ENCODE measurements at regions not wholly inside any gene's neighbourhood (a gene's known extent, or its start where the extent isn't known, plus 50 kb on each side); places are given as distances from the start of the nearest gene placed in this dataset.
A peak's percentile ranks its signal among the peaks of the same experiment; 100 is the strongest.
"Not testable (repeated sequence)": the region's sequence is repeated elsewhere in the genome, so short reads cannot be mapped to it uniquely, and the experiment has no call there.

DNA sequence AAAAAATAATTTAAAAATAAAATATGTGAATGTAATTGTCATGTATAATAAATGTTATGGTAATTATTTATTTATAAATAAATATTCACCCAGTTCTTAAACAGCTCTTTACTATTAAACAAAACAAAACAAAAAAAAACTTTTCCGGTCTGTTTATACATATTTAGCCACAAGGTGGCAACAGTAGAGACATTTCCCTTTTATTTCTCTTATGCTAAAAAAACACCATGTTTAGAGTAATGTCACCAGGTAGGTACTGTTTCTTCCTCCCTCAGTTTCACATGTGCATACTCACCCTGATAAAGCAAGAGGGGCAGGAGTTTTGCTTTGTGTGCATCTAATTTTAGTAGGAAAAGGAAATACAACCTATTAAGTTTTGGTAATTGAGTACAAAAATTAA lies 610.4 kb upstream of the IMPG1 start:
- DNase-seq (ENCODE audit: low spot score) = peak; percentile 2

DNA sequence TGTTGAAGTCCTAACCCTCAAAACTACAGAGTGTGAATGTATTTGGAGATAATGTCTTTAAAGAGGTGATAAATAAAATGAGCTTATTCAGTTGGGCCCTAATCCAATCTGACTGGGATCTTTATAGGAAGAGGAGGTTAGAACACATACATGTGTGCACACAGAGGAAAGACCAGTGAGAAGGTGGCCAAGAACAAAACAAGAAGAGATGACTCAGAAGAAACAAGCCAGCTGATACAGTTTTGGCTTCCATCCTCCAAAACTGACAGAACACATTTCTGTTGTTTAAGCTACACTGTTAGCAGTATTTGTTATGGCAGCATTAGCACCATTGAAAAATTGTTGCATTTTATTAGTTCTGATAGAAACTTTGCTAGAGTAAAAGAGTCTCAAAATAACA lies 609.3 kb upstream of the IMPG1 start:
- no peak for DNase-seq (ENCODE audit: low spot score)

DNA sequence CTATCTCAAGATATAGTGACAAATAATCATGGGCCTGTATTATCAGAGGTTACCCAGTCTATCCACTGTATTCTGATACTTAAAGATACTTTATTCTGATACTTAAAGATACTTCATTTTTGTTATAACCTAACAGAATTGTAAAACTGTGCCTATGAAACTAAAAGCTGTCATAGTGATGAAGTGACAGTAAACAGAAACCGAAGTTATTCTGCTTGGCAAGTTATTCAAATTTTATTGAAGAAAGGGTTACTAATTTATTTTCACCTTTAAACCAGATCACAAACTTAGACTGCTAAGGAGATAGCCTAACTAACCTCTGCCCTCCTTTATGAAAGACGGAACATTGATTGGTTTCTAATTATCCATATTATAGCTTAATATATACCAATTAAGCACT lies 604.6 kb upstream of the IMPG1 start:
- DNase-seq (ENCODE audit: low spot score) = no peak

DNA sequence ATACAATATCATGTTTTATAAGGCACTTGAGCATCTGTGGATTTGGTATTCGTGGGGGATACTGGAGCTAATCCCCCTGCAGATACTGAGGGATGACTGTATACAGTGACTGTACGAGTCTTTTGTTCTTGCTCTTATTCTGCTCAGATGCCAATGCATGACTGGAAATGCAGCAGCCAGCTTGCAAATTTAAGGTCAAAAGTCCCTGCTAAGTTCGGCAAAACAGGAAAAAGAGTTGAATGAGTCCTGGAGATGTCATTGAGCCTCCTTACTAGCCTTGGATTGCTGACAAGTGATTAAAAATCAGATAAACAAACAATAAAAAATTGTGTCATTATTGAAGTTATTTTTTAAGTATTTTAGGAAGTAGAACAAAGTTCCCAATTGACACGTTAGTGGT lies 599.3 kb upstream of the IMPG1 start:
- no peak for DNase-seq (ENCODE audit: low spot score)

DNA sequence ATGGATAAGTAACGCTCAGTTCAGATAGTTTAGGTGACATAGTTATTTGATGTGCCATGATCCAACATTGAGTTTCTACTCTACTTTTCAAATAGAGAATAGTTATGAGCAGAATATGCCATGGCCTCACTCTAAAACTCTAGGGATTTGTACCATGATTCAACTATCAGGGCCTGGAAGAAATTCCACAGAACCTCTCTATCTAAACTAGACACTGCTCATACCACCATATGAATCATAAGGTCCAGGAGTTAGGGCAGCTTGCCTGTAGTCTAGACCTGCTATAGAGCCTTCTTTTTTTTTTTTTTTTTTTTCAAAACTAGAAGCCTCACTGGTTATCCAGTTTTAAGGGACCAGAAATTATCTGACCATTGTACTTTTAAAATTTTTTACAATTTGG lies 571.8 kb upstream of the IMPG1 start:
- DNase-seq (ENCODE audit: low spot score) = no peak

DNA sequence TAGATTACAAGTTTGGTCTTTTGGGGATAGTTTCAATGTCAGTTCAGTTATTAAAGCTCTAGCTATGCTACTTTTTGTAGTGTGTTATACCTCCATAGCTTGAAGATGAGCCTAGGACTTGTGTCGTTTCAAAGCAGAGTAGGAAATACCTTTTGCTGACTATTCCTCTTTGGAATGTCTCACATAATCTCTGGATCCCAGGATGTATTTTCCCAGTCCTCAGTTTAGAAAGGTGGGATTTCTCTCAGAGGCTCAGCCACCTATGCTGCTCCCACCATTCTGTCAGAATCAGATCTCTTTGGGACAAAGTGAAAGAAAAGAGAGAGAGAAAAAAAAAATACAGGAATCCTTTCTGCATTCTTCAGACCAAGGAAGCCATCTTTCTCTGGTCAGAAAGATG lies 567.5 kb upstream of the IMPG1 start:
- no peak for DNase-seq (ENCODE audit: low spot score)

DNA sequence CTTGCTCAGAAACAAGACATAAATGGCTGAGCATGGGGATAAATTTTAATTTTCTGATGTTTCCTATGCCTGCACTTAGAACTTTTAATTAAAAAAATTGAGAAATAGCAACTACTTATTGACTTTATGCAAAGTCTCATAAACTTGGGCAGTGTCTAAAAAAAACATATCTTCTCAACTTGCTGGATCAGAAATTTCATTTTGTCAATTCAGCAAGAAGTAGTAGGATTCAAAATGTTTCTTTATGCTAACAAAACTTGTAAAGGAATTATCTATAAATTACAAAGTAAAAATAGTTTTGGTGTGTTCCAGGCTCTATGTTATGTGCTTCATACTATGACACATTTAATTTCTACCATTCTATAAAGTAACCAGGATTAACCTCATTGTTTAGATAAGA lies 562.2 kb upstream of the IMPG1 start:
- DNase-seq (ENCODE audit: low spot score) = no peak

DNA sequence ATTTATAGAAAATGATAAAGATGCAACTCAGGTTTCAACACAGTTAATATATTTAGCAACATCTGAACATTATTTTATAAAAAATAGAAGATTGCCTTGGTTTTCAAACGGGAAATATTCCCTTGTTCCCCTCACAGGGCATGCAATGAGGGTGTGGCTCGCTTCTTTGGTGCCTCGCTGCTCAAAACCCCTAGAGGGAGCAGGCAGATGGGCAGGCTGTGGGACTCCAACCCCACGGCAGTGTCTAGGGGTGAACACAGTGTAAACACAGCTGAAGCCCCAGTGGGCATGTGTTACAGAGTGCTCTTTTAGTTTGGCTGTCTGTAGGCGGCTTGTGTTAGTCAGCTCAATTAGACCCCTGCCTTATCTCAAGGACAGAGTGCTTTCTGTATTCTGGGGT lies 560.8 kb upstream of the IMPG1 start:
- no peak for DNase-seq (ENCODE audit: low spot score)

DNA sequence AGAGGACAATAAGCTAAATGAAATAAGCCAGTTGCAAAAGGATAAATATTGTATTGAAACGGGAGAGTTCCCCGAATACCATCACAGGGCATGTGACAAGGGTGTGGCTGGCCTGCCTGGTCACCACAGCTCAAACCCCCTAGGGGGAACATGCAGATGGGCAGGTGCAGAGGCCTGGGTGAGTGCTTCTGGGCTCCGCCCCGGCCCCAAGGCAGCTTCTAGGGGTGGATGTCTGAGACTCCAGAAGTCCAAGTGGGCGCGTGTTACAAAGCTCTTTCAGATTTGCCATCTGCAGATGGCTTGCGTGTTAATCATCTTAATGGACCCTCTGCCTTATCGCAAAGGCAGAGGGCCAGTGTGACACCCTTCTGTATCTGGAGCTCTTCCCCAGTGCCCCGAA lies 559.2 kb upstream of the IMPG1 start:
- no peak for DNase-seq (ENCODE audit: low spot score)

DNA sequence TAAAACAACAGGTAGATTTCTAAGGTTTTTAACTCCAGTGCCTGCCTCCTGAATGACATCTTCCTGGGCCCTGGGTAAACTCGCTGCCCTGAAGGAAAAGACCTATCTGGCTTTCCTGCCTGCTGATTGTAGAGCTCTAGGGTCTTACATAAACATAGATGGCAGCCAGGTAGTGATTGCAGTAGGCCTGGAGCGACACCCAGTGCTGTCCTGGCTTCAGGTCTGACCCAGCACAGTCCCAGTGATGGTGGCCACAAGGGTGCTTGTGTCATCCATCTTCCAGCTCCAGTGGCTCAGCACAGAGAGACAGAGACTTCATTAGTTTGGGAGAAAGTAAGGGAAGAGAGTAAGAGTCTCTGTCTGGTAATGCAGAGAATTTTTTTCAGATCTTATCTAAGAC lies 542.9 kb upstream of the IMPG1 start:
- DNase-seq (ENCODE audit: low spot score) = no peak

DNA sequence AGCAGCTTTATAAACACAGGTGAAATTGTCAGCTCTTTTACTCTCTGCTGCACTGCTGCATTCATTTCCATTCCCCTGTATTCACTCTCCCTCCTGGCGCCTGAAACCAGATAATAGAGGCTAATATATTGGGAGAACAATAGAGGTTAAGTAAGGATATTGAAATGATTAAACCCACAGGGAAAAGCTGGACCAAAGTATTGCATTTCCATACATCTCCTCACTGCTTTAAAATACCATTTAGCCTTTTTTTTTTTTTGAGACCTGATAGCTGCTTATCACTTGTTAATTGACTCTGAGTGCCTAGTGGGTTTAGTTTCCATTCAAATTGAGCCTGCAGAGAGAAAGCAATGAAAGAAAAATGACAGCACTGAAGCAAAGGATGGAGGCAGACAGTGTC lies 540.5 kb upstream of the IMPG1 start:
- DNase-seq (ENCODE audit: low spot score) = no peak

DNA sequence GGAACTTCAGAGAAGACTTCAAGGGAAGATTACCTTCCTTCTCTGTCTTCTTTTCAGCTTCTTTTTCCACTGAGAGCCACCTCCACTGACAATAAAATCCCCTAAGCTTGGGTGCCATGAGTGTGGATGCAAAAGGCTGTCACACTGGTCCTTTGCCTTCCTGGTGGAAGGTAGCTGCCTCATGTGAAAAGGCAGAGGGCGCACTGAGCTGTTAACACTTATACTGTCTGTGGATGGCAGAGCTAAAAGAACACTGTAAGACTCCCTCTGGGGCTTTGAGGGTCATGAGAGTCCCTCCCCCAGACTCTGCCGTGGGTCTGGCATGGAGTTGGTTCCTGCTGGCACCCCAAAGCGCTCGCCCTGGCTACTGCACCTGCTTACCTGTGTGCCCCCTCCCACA lies 536.7 kb upstream of the IMPG1 start:
- DNase-seq (ENCODE audit: low spot score) = no peak

DNA sequence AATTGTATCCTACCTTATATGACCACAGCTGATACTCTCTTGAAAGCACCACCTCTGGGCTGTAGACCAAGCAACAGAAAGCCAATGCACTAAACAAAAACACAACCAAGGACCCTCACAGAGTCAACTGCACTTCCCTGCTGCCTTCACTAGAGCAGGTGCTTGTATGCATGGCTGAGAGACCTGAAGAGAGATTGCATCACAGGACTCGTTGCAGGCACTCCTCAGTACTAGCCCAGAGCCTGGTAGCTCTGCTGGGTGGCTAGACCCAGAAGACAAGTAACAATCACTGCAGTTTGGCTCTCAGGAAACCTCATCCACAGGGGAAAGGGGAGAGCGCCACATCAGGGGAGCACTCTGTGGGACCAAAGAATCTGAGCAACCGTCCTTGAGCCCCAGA lies 521.6 kb upstream of the IMPG1 start:
- DNase-seq (ENCODE audit: low spot score) = no peak

DNA sequence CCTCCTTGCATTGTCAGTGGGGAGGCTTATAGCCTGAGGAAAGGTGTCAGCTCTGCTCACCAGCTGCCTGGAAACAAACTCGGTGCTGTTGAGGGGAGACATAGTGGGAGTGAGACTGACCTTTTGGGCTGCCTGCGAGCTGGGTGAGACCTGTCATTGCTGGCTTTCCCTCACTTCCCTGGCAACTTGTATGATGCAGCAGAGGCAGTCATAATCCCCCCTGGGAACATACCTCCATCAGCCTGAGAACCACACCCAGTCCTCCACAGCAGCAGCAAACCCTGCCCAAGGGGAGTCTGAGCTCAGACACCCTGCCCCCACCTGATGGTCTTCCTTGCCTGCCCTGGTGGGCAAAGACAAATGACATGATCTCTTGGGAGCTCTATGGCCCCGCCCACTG lies 521.2 kb upstream of the IMPG1 start:
- no peak for DNase-seq (ENCODE audit: low spot score)

DNA sequence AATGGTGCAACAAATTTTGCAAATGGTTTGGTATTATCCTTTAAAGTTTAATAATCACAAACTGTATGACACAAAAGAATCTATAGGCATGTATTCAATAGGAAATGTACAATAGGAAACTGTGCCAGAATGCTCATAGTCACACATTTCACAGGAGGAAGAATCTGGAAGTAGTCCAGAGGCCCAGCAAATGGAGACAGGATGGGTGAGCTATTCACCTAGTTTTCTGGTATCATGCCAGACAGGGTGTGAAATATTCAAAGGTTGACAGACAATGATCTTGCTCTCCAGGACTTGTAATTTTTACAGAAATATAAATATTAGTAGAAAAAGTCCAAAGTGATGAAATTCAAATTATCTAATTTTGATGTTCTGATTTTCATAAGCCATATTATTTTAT lies 520.1 kb upstream of the IMPG1 start:
- no peak for DNase-seq (ENCODE audit: low spot score)

DNA sequence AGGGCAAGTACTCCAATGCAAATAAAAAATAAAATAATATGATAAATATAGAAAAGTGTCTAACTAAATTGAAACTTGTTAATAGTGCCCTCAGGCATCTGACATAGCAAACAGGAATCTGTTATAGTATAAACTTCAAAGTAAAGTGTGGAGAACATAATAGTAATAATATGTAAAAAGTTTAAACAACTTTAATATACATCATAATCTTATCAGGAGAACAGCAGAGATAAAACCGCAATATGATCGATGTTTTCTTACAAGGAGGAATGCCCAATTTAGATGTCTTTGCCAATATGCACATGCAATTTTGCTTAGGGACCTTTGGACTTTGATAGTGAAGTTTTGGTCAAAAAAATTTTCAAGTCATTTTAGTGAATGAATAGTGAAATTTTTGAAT lies 514.8 kb upstream of the IMPG1 start:
- no peak for DNase-seq (ENCODE audit: low spot score)

DNA sequence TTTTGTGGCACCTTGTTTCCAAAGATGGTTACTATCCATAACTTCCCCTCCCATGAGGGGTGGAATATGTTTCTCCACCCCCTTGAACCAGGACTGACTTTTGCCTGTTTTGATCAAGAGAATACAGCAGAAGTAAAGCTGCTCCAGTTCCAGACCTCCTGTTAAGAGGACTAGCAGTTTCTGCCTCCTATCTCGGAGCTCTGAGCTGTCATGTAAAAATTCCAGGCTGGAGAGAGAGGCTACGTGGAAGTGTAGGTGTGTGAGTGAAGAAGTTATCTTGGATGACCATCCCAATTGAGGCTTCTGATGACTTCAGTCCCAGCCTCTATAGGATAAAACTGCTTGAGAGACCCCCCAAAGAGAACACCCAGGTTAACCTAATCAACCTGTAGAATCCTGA lies 511.7 kb upstream of the IMPG1 start:
- no peak for DNase-seq (ENCODE audit: low spot score)

DNA sequence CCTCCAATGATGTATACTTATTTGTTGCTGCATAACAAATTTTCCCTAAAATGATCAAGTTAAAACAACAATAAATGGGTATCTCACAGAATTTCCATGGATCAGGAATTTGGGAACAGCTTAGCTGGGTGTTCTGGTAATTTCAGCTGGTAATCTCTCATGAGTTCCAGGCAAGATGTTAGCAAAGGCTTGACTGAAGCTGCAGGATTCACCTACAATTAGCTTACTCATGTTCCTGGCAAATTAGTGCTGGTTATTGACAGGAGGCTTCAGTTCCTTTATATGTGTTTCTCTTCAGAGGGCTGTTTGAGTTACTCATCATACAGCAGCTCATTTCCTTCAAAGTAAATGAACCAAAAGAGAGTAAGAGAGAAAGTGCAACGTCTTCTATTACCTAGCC lies 506.3 kb upstream of the IMPG1 start:
- no peak for DNase-seq (ENCODE audit: low spot score)

DNA sequence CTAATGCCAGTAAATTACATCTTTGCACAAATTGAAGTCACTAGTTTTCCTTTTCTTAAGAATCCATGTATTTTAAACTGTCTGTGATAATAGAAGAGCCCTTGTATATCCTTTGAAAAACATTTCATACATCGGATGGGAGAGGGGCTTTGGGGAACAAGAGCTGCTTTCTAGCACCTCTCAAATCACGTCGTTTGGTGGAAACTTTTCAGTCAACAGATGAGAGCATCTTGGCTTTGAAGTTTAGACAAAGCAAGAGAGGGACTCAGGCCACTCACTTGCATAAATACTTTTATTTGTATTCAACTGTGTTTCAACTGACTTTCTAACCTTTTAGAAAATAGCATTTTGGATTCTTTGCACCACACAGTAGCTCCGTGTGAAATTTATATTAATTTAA lies 502.3 kb upstream of the IMPG1 start:
- DNase-seq (ENCODE audit: low spot score) = no peak

DNA sequence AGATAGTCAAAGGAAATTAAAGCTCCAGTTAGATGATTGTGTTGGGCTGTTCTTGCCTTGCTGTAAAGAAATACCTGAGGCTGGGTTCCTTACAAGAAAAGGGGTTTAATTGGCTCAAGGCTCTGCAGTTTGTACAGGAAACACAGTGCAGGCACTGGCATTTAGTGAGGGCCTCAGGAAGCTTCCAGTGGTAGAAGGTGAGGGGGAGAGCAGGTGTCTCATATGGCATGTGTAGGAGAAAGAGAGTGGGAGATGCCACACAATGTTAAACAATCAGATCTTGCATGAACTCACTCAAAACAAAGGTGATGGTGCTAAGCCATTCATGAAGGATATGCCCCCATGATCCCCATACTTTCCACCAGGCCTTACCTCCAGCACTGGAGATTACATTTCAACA lies 493.5 kb upstream of the IMPG1 start:
- no peak for DNase-seq (ENCODE audit: low spot score)

DNA sequence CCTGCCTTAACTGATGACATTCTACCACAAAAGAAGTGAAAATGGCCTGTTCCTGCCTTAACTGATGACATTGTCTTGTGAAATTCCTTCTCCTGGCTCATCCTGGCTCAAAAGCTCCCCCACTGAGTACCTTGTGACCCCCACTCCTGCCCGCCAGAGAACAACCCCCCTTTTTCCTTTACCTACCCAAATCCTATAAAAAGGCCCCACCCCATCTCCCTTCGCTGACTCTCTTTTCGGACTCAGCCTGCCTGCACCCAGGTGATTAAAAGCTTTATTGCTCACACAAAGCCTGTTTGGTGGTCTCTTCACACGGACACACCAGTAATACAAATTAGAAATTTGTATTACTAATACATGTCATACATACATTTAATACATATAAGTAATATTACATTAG lies 489.9 kb upstream of the IMPG1 start:
- DNase-seq (ENCODE audit: low spot score) = not testable (repeated sequence)

DNA sequence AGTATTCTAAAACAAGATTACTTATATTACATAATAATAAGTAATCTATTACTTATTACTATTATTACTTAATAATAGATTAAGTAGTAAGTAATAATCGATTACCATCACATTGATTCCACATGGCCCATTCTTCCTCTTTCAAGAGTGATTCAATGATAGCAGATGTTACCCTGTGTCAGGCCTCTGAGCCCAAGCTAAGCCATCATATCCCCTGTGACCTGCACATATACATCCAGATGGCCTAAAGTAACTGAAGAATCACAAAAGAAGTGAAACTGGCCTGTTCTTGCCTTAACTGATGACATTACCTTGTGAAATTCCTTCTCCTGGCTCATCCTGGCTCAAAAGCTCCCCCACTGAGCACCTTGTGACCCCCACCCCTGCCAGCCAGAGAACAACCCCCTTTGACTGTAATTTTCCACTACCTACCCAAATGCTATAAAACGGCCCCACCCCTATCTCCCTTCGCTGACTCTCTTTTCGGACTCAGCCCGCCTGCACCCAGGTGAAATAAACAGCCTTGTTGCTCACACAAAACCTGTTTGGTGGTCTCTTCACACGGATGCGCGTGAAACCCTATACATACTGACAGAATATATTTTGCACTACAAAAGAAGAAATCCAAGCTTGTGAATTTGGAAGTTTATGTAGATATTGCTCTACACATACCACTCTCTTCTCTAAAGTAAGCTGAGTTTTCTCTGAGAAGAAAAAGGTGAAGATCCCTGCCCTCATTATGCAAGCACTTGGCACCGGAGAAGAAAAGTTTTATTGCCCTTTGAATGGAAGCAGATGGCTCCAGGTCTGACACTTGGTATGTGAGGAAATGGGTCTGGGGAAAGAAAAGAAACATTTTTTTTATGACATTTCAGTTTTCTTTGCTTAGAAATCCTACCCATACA lies 488.6 kb upstream of the IMPG1 start:
- DNase-seq (ENCODE audit: low spot score) = not testable (repeated sequence)

DNA sequence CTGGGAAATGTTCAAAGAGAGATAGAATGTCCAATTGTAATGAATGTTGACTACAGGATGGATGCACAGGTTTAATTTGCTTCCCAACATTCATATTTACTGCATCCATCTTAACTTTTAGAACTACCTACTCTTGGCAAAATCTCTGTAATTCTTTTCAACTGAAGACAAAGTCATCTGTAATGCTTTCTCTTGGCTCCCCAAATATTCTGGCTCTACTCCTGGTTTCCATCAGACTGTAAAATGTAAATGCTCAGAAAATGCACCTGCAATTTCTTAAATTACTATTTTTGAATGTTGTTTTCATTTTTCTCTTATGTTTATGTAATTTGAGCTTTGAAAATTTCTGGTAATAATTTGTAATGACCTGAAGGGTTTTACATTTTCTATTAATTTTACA lies 480.8 kb upstream of the IMPG1 start:
- no peak for DNase-seq (ENCODE audit: low spot score)

DNA sequence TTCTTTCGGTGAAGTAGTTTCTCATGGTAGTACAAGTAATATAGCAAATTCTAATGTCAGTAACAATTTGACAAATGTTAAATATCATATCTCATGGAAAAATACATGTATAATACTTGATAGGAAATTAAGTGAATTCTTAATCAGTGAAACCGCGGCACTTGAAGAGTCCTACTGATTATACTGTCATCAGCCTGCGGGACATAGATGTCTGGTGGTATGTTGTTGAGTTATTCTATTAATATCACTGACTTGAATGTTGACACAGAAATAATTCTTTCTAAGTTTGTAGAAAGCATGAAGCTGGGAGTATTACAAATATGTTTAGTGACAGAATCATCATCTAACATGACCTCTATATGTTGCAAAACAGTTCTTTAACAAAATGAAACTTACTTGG lies 479.8 kb upstream of the IMPG1 start:
- no peak for DNase-seq (ENCODE audit: low spot score)

Data from AG08395 (cell line).